Esophagus muscularis mucosa (tissue), 4 donors: ENCODE measurements at regions not wholly inside any gene's neighbourhood (a gene's known extent, or its start where the extent isn't known, plus 50 kb on each side); places are given as distances from the start of the nearest gene placed in this dataset.

Source experiments
- DNase-seq: peaks from one replicate; pipeline ENCODE4 v3.0.0-alpha.2; 2017; ENCODE audit errors: extremely low spot score
- H3K27ac ChIP-seq, 4 donors: fragments of 200-600 bp; sonication (generic); replicated peaks in 1 of 4; 1 replicate in 3 of 4; 2 replicates in 1 of 4; pipeline ENCODE4 v1.5.1; 2016 to 2019; ENCODE audit warnings: mild to moderate bottlenecking in 1 of 4
- H3K27me3 ChIP-seq, 4 donors: fragments of 200-600 bp; sonication (generic); one replicate each; pipeline versions ENCODE4 v1.5.1 to v1.6.0; 2016 to 2019
- H3K36me3 ChIP-seq, 4 donors: fragments of 200-600 bp; sonication (generic); one replicate each; pipeline ENCODE4 v1.5.1; 2016 to 2019
- H3K4me1 ChIP-seq, 4 donors: fragments of 200-600 bp; sonication (generic); one replicate each; pipeline ENCODE4 v1.5.1; 2016 to 2019
- H3K4me3 ChIP-seq, 4 donors: fragments of 200-600 bp; sonication (generic); 1 replicate in 2 of 4; 2 replicates in 2 of 4; pipeline ENCODE4 v1.5.1; 2016 to 2019; ENCODE audit warnings: mild to moderate bottlenecking in 4 of 4, moderate library complexity in 1 of 4
- H3K9me3 ChIP-seq, 4 donors: fragments of 200-600 bp; sonication (generic); 1 replicate in 3 of 4; 2 replicates in 1 of 4; pipeline ENCODE4 v1.5.1; 2016 to 2019
- EP300 ChIP-seq: sonication (generic); formaldehyde crosslinking; IDR thresholded peaks from one replicate; pipeline ENCODE4 v1.6.1; 2017; ENCODE audit warnings: antibody characterized with exemption
- POLR2A ChIP-seq: fragments of 450-650 bp; IDR thresholded peaks from one replicate; pipeline ENCODE4 v1.6.1; 2017; ENCODE audit warnings: antibody characterized with exemption, moderate library complexity, mild to moderate bottlenecking, low read depth
- POLR2AphosphoS5 ChIP-seq, 2 donors: sonication (generic); formaldehyde crosslinking; IDR thresholded peaks; one replicate each; pipeline ENCODE4 v1.6.1; 2017; ENCODE audit warnings: antibody characterized with exemption in 2 of 2
- whole genome bisulfite sequencing: methylation state at CpG from one replicate; pipeline ENCODE4 v1.1.5; 2018; 5-methylcytosine and 5-hydroxymethylcytosine counted together
- intact Hi-C: fragments of 100-400 bp; cut with DNase I; formaldehyde crosslinking; loops from one replicate; pipeline ENCODE4 v1.15.1; 2023
- TF ChIP-seq, protein P1 (sequence below), 3 experiments: fragments of 200-600 bp in 2 of 3; fragments of 450-650 bp in 1 of 3; sonication (generic) in 2 of 3; IDR thresholded peaks; one replicate each; pipeline ENCODE4 v1.5.1; 2017 to 2019; ENCODE audit warnings: antibody characterized with exemption in 3 of 3, mild to moderate bottlenecking in 2 of 3, moderate library complexity in 1 of 3

DNA sequence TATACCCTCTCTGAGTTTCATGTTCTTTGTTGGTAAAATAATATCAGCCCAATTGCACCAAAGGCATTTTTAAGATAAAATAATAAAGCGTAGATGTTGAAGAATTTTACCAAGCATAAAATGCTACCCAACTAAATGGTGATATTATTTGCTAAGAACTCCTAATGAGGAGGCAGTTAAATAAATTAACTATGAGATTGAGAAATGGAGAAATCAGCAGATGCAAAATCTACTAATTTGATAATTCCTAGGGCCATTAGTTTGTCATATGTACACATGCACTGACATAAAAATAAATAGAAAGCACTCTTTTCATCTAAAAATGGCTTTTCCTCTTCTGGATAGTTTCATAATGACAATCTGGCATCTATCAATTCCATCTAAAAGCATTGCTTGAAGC is 681.5 kb upstream of the FAM98A start:
- Histone ChIP-seq H3K4me3 (no peak overlapping the region), H3K27ac (no peak overlapping the region), H3K36me3 (no peaks in the 10 kb centered on the region), H3K4me1 (no peaks in the 10 kb centered on the region), H3K9me3 (no peaks in the 10 kb centered on the region), H3K27me3 (no peaks in the 10 kb centered on the region)
- no peak for DNase-seq
- intact Hi-C loops: no loop called here
- TF ChIP-seq POLR2A: no peak
- TF ChIP-seq POLR2AphosphoS5 (IDR thresholded peaks at IDR 0.05): no peak
- TF ChIP-seq EP300: no peak
- TF ChIP-seq, protein P1, sequence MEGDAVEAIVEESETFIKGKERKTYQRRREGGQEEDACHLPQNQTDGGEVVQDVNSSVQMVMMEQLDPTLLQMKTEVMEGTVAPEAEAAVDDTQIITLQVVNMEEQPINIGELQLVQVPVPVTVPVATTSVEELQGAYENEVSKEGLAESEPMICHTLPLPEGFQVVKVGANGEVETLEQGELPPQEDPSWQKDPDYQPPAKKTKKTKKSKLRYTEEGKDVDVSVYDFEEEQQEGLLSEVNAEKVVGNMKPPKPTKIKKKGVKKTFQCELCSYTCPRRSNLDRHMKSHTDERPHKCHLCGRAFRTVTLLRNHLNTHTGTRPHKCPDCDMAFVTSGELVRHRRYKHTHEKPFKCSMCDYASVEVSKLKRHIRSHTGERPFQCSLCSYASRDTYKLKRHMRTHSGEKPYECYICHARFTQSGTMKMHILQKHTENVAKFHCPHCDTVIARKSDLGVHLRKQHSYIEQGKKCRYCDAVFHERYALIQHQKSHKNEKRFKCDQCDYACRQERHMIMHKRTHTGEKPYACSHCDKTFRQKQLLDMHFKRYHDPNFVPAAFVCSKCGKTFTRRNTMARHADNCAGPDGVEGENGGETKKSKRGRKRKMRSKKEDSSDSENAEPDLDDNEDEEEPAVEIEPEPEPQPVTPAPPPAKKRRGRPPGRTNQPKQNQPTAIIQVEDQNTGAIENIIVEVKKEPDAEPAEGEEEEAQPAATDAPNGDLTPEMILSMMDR (IDR thresholded peaks at IDR 0.05): no peak
- 88% methylated on average over 1 of the region's 1 CpG for WGBS

DNA sequence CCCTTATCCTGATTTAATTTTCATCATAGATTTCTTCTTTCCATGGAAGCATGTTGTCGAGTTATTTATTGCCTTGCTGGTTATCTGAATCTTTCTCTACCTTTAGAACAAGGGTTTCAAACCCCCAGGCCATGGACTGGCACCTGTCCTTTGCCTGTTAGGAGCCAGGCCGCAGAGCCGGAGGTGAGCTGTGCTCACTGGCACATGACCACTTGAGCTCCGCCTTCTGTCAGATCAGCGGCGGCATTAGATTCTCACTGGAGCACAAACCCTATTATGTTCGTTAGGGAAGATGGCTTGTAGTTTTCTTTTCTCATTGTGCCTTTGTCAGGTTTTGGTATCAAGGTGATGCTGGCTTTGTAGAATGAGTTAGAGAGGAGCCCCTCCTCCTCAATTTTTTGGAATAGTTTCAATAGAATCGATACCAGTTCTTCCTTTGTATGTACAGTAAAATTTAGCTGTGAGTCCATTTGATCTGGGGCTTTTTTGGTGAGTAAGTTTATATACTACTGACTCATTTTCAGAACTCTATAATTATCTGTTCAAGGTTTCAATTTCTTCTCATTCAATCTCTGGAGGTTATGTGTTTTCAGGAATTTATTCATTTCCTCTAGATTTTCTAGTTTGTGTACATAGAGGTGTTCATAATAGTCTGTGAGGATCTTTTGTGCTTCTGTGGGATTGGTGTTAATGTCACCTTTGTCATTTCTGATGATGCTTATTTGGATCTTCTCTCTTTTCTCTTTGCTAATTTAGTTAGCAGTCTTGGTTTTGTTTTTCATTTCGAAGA is 668.0 kb upstream of the FAM98A start:
- no peak for TF ChIP-seq POLR2AphosphoS5 (IDR thresholded peaks at IDR 0.05)
- no peak for TF ChIP-seq EP300
- TF ChIP-seq POLR2A: no peak
- TF ChIP-seq, protein P1 (IDR thresholded peaks at IDR 0.05): no peak
- H3K9me3 ChIP-seq: no peaks in the 10 kb centered on the region
- H3K27me3 ChIP-seq: no peaks in the 10 kb centered on the region
- no peak overlapping the region for H3K4me3 ChIP-seq
- no peaks in the 10 kb centered on the region for H3K36me3 ChIP-seq
- no peak for DNase-seq
- H3K27ac ChIP-seq: no peak overlapping the region
- 88% methylated on average over 9 of the region's 9 CpGs for WGBS
- H3K4me1 ChIP-seq: no peaks in the 10 kb centered on the region
- intact Hi-C loops: no loop called here

DNA sequence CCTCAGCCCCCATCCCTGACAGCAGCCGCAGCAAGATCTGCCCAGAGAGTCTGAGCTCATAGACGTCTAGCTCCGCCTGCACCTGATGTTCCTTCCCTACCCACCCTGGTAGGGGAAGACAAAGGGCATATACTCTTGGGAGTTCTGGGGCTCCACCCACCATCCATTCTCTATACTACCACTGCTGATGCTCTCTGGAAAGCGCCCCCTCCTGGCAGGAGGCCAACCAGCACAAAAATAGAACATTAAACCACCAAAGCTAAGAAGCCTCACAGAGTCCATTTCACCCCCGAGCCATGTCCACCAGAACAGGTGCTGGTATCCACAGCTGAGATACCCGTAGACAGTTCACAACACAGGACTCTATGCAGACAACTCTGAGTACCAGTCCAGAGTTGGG is 662.6 kb upstream of the FAM98A start:
- intact Hi-C loops: no loop called here
- Histone ChIP-seq H3K4me3 (no peak overlapping the region), H3K9me3 (no peaks in the 10 kb centered on the region), H3K27ac (no peak overlapping the region), H3K36me3 (no peaks in the 10 kb centered on the region), H3K27me3 (no peaks in the 10 kb centered on the region), H3K4me1 (no peaks in the 10 kb centered on the region)
- DNase-seq: no peak
- TF ChIP-seq POLR2AphosphoS5 (IDR thresholded peaks at IDR 0.05): no peak
- TF ChIP-seq, protein P1 (IDR thresholded peaks at IDR 0.05): no peak
- WGBS: 83% methylated on average over 6 of the region's 6 CpGs

DNA sequence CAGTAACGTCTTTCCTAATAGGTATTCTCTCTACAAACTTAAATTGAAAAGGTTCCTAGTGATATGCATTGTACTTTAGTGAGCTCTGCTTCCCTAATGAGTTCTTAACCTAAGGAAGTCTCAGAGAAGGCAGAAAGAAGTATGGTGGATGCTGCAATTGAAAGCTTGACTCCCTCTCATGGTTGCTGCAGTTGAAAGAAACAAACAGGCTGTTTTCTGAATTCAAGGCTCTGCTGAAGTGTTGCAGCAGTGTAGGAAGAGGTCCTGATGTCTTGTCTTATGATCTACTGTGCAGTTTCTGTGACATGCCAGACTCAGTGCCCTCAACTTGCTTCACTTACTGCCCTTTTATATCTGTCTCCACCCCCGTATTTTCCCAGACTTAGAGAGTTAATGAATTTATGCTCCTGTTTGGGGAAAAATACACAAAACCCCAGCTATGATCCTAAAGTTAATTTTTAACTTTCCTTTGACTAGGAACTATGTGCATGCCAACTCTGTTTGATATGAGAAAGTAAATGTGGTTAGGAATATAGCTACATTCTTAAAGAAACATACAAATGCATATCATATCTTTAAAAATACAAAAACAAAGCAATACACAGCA is 655.3 kb upstream of the FAM98A start:
- intact Hi-C loops: no loop called here
- TF ChIP-seq, protein P1 (IDR thresholded peaks at IDR 0.05): no peak
- TF ChIP-seq POLR2AphosphoS5 (IDR thresholded peaks at IDR 0.05) (no peak), EP300 (no peak), POLR2A (no peak)
- Histone ChIP-seq H3K36me3 (no peaks in the 10 kb centered on the region), H3K27me3 (no peaks in the 10 kb centered on the region), H3K27ac (no peak overlapping the region), H3K4me3 (no peak overlapping the region), H3K4me1 (no peaks in the 10 kb centered on the region), H3K9me3 (no peaks in the 10 kb centered on the region)
- 70% methylated on average over 2 of the region's 2 CpGs for WGBS
- no peak for DNase-seq
